ENCODE measurements at regions not wholly inside any gene's neighbourhood (a gene's known extent, or its start where the extent isn't known, plus 50 kb on each side); places are given as distances from the start of the nearest gene placed in this dataset.

DNA sequence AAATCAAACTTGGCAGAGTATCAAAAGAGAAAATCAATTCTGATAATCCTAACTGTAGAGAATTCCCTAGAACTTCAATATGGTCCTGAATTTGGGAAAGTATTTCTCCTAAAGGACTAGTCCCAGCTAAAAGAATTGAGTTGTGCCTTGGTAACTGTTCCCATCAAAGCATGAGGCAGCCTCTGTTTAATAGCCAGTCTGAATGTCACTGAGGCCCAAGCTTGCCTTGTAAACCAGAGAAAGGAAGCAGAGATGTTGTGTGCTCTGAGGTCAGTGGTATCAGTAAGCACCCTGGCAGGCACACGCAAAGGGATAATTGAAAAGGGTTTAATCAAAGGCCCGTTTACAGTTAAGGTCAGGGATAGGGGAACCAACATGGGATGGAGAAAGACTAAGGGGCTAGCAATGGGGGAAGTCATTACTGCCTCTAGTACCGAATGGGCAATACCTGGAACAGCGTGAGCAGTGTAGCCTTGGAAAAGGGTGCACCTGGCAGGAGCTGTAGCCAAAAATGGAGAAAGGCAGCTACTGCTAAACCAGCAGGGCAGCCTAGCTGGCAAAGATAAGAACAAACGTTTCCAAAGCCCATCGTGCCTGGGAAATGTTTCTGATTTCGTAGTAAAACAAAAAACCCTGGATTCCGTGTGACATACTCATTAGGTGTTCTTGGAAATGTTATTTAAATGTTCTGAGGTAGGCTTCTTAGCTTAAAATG lies 635.5 kb downstream of the PLPP3 start:
- Mint-ChIP-seq H3K36me3 (no peaks in the 10 kb centered on the region), H3K4me3 (no peak overlapping the region), H3K4me1 (no peaks in the 10 kb centered on the region), H3K27ac (no peak overlapping the region), H3K9me3 (no peaks in the 10 kb centered on the region), H3K27me3 (ENCODE audit: low read depth in 2 of 2) (peaks cover 0 to 3% of the 10 kb centered on the region in 2 donors)
- H3K4me1 ChIP-seq (ENCODE audit: control insufficient read depth, insufficient read depth, low read length), result no peaks in the 10 kb centered on the region
- H3K27ac ChIP-seq (ENCODE audit: low read length), result no peak overlapping the region
- H3K36me3 ChIP-seq (ENCODE audit: control insufficient read depth, insufficient read depth, low read length), result no peaks in the 10 kb centered on the region
- no peak for DNase-seq
- H3K4me3 ChIP-seq (ENCODE audit: low read length), result no peak overlapping the region
- H3K9me3 ChIP-seq (ENCODE audit: control insufficient read depth, insufficient read depth, low read length), result no peaks in the 10 kb centered on the region
- 62% methylated on average over 8 of the region's 8 CpGs for WGBS (ENCODE audit: insufficient coverage)
- H3K27me3 ChIP-seq (ENCODE audit: control insufficient read depth, insufficient read depth, low read length), result no peaks in the 10 kb centered on the region
- no peak for ATAC-seq
- intact Hi-C loops (cut with micrococcal nuclease), result no loop called here
- TF ChIP-seq, protein P1, sequence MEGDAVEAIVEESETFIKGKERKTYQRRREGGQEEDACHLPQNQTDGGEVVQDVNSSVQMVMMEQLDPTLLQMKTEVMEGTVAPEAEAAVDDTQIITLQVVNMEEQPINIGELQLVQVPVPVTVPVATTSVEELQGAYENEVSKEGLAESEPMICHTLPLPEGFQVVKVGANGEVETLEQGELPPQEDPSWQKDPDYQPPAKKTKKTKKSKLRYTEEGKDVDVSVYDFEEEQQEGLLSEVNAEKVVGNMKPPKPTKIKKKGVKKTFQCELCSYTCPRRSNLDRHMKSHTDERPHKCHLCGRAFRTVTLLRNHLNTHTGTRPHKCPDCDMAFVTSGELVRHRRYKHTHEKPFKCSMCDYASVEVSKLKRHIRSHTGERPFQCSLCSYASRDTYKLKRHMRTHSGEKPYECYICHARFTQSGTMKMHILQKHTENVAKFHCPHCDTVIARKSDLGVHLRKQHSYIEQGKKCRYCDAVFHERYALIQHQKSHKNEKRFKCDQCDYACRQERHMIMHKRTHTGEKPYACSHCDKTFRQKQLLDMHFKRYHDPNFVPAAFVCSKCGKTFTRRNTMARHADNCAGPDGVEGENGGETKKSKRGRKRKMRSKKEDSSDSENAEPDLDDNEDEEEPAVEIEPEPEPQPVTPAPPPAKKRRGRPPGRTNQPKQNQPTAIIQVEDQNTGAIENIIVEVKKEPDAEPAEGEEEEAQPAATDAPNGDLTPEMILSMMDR (IDR thresholded peaks at IDR 0.05), result no peak

DNA sequence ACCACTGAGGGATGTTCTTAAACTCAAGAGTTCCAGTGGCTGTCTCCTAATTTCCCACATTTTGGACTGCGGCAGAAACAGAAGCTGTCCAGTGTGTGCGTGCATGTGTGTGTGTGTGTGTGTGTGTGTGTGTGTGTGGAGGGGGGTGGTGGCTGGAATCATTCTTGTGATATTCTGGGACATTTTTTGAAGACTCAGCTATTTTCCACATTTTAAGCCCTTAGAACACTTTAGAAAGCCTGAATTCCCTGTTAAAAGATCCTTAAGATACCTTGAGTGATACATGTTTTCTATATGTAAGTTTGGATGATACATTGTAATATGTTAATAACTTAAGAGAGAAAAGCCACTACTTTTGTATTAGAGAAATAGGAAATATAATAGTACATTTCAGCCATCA lies 636.4 kb downstream of the PLPP3 start:
- Histone ChIP-seq H3K4me3 (ENCODE audit: low read length) (no peak overlapping the region), H3K36me3 (ENCODE audit: control insufficient read depth, insufficient read depth, low read length) (no peaks in the 10 kb centered on the region), H3K9me3 (ENCODE audit: control insufficient read depth, insufficient read depth, low read length) (no peaks in the 10 kb centered on the region), H3K4me1 (ENCODE audit: control insufficient read depth, insufficient read depth, low read length) (no peaks in the 10 kb centered on the region), H3K27me3 (ENCODE audit: control insufficient read depth, insufficient read depth, low read length) (no peaks in the 10 kb centered on the region), H3K27ac (ENCODE audit: low read length) (no peak overlapping the region)
- intact Hi-C loops (cut with micrococcal nuclease), result no loop called here
- peaks cover 0 to 2% of the 10 kb centered on the region in 2 donors for H3K27me3 Mint-ChIP-seq (ENCODE audit: low read depth in 2 of 2)
- no peaks in the 10 kb centered on the region for H3K9me3 Mint-ChIP-seq
- ATAC-seq (no peak), DNase-seq (no peak)
- 100% methylated on average over 2 of the region's 2 CpGs for WGBS (ENCODE audit: insufficient coverage)
- no peaks in the 10 kb centered on the region for H3K36me3 Mint-ChIP-seq
- no peaks in the 10 kb centered on the region for H3K4me1 Mint-ChIP-seq
- no peak overlapping the region for H3K4me3 Mint-ChIP-seq
- TF ChIP-seq, protein P1 (IDR thresholded peaks at IDR 0.05), result no peak
- H3K27ac Mint-ChIP-seq, result no peak overlapping the region

DNA sequence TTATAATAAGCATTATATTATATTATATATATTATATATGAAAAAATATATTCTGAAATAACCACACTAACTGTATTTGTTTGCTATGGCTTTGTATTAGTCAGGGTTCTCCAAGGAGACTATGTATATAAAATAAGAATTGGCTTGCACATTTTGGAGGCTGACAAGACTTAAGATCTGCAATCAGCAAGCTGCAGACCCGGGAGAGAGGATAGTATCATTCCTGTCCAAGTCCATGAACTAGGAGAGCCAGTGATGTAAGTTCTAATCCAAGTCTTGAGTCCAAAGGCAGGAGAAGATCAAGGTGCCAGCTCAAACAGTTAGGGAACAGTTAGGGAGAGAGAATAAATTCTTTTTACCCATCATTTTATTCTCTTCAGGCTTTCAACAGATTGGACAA lies 639.5 kb downstream of the PLPP3 start:
- H3K36me3 ChIP-seq (ENCODE audit: control insufficient read depth, insufficient read depth, low read length), result no peaks in the 10 kb centered on the region
- no peak for ATAC-seq

More for the DNA sequence above, 639.5 kb downstream of the PLPP3 start:
- Histone ChIP-seq H3K27ac (ENCODE audit: low read length) (no peak overlapping the region), H3K4me3 (ENCODE audit: low read length) (no peak overlapping the region), H3K9me3 (ENCODE audit: control insufficient read depth, insufficient read depth, low read length) (no peaks in the 10 kb centered on the region), H3K4me1 (ENCODE audit: control insufficient read depth, insufficient read depth, low read length) (no peaks in the 10 kb centered on the region), H3K27me3 (ENCODE audit: control insufficient read depth, insufficient read depth, low read length) (no peaks in the 10 kb centered on the region)
- H3K27ac Mint-ChIP-seq, result no peak overlapping the region
- H3K9me3 Mint-ChIP-seq, result no peaks in the 10 kb centered on the region
- WGBS (ENCODE audit: insufficient coverage), result 86% methylated on average over 1 of the region's 1 CpG
- intact Hi-C loops (cut with micrococcal nuclease), result no loop called here
- no peak overlapping the region for H3K4me3 Mint-ChIP-seq
- TF ChIP-seq, protein P1 (IDR thresholded peaks at IDR 0.05), result no peak
- H3K27me3 Mint-ChIP-seq (ENCODE audit: low read depth in 2 of 2), result no peaks in the 10 kb centered on the region
- H3K4me1 Mint-ChIP-seq, result no peaks in the 10 kb centered on the region
- DNase-seq, result no peak
- no peaks in the 10 kb centered on the region for H3K36me3 Mint-ChIP-seq
